Fibroblast of gingiva (primary cell): ENCODE measurements at regions not wholly inside any gene's neighbourhood (a gene's known extent, or its start where the extent isn't known, plus 50 kb on each side); places are given as distances from the start of the nearest gene placed in this dataset.
"Not testable (repeated sequence)": the region's sequence is repeated elsewhere in the genome, so short reads cannot be mapped to it uniquely, and the experiment has no call there.

ENCODE experiments used
- DNase-seq: peaks from one replicate; pipeline ENCODE4 v3.0.0-alpha.2; 2011; ENCODE audit warnings: low read depth

DNA sequence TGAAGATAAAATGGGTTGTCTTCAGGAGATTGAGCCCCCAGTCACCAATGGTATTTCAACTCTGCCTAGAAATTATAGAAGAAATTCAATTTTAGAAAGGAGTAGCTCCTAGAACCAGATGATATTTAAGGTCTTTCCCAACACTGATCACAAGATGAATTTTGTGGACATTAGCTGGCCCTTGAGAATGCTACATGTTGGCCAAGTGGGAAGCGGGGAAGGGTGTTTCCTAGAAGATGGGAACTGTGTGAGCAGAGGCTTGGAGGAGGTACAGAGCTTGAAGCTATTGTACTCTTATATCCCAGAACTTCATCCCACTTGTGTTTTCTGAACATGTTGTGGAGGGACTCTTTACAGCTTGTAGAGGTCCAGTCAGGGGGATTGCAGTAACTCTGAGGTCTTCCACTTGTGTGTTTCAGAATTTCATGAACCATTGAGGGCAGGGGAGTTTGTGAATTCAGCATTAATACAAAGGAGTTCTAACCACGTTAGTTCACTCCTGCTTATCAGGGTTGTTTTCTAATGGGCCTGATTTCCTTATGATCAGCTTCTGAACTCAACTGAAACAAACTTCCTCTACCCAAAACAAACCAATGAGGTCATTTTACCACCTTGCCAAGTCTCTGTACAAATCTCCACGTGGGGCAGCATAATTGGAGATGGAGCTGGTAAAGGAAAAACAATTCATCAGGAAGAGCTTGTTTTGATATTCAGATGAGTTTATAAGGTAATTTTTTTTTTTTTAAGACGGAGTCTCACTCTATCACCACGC, 152.6 kb upstream of the TPM1 start:
- peak; percentile 77 for DNase-seq

DNA sequence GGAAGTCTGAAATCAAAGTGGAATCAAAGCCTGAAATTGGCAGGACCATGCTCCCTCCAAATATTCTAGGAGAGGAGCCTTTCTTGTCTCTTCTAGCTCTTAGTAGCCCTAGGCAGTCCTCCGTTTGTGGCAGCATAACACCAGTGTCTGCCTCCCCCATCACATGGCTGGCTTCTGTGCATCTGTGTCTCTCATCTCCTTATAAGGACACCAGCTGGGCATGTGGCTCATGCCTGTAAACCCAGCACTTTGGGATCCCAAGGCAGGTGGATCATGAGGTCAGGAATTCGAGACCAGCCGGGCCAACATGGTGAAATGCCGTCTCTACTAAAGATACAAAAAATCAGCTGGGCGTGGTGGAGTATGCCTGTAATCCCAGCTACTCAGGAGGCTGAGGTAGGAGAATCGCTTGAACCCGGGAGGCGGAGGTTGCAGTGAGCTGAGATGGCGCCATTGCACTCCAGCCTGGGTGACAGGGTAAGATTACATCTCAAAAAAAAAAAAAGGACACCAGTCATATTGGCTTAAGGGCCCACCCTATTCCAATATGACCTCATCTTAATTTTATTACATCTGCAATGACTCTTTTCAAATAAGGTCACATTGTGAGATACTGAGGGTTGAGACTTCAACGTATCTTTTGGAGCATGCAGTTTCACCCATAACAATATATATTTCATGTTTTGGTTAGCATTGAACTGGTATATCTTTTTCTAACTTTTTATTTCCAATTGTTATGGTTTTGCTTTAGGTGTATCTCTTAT, 148.0 kb upstream of the TPM1 start:
- no peak for DNase-seq

DNA sequence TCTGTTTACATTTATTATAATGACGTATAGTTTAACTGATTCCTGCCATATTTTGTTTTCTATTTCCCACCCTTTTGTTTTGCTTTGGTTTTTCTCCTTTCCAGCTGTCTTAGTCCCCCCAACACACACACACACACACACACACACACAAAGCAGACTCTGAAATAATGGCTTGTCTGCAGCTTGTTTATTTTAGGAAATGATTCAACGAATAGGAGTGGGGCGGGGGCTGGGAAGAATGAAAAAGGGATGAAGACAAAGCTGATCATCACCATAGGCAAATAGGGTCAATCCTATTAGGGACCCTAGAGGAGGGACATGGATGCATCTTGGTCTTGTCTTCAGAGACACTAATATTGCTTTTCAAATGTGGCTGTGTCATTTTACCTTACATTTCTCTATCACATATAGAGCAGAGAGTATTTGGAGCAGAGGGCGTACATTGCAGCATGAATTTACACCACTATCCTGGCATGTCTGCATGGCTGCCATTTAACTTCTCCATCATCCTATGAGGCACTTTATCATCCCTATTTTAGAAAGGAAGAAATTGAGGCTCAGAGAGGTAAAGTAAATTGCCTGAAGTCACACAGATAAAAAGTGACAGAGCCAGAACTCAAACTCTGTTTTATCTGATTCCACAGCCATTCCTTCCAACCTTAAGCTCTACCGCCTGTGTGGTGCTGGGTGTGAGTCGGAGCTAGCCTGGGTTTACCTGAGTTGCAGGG, 147.2 kb upstream of the TPM1 start:
- DNase-seq: no peak

DNA sequence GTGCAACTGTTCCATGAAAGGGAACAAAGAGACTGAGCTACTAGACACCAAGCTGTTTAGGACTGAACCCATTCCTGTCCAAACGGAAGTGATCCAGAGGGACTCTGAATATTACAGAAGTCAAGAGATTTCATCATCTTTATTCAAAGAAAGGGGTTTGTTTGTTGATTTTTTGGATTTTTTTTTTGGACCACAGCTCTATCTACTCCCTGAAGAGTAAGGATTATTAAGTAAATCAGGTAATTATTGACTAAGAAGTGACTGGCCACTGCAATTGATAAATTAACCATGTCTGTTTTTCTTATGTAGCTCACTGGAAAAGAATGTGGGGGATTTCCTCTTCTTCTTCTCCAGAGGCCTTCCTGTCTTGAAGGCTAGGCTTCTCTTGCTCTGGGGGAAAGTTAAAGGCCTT, 146.6 kb upstream of the TPM1 start:
- peak; percentile 50 for DNase-seq

DNA sequence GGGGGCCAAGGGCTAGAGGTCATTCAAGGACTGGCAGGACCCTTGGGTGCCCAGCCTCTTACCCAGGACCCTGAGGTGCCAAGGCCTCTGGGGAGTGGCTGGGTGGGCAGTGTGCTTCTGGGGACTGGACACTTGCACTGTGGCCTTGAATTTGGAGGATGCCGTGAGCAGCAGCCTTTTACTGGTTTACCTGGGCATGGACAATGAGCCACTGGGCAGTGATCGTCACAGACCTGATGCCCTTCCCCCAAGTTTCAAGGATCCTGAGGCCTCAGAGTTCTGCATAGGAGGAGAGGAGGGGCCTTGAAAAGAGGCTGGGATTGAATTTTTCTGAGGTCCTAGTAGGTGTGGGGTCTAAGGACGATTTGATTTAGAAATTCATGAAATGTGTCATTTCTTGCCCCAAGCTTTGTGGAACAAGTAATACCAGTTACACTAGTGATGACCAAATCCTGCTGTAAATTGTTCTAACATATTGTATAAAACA, 146.1 kb upstream of the TPM1 start:
- DNase-seq: no peak

DNA sequence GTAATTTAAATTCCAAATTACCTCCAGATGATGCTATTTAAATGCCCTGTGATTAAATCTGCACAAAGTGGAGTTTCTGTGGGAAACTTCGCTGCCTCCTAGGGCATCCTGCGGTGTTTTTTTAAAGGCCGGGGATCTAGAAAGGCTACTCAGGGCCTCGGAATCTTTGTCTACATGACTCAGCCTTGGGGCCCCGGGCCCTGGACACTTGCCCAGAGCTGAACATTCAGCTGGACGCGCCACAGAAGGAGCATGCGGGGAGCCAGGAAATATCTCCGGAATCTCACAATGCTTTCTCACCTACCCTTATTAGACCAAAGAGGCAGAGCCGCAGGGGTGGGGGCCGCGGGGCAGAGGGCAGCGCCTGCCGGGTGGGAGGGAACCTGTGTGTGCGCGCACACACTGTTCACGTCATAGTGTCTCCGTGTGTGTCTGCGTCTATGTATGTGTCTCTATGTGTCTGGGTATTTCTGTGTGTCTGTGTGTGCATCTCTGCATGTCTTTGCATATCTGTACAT, 145.5 kb upstream of the TPM1 start:
- DNase-seq: peak; percentile 95

DNA sequence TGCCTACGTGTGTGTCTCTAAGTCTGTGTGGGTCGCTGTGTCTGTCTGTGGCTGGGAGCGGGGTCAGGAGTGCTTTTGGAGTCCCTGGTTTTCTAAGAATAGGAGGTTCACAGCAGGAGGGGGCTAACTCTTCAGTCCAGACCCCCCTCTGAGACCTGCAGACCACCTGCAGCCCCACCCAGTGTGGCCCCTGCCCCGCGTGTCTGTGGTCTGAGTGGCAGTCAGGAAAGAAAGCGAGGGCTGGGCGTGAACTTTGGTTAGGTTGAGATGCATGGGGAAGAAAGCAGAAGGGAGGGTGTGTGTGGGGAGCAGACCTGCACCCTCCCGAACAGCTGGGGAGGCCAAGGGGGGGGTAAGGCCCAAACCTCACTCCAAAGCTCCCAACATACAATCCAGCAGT, 144.9 kb upstream of the TPM1 start:
- DNase-seq: no peak

DNA sequence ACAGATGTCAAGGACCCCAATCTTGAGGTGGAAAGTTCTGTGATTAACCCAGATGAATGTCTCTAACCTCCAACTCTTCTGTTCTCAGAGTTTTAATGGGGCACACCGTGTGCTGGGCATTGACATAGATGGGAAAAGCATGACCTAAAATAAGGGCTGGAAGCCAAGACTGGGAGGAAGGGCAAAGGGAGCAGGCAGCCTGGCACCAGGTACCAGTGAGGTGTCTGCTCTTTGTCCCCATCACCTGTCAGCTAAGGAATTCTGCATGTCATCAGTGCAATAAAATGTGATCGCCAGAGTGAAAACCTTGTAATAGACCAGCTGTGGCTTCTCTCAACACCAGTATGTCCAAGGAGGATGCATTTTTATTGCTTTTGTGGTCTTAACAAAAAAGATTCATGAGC, 143.5 kb upstream of the TPM1 start:
- DNase-seq: no peak

DNA sequence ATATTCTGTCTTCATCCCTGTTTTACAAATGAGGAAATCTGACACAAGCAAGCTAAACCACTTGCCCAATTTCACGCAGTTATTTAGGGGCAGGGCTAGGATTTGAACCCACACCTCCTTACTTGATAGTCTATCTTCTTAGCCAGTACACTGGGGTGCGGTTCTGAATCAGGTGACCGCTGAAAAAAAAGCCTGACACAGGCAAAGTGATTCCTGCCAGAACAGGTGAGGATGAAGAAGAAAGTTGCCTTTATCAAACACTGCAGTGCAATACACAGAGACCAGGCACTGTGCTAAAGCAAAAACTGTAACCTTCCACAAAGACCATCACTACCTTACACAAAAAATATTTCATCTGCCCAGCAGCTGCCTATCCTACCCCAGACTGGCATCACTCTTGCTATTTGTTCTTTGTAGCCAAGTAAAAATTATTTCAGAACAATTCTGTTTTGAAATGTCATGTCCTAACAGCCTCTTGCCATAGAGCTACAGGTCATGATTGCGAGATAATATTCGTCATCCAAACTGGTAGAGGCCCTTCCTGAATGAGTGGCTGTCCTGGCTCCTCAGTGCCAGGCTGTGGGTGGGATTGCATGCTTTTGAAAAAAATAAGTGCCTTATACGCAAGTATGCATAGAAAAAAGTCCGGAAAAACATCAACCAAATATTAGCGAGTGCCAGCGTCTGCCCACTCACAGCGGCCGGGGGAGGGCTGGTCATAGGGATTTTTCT, 142.3 kb upstream of the TPM1 start:
- peak; percentile 17 for DNase-seq

DNA sequence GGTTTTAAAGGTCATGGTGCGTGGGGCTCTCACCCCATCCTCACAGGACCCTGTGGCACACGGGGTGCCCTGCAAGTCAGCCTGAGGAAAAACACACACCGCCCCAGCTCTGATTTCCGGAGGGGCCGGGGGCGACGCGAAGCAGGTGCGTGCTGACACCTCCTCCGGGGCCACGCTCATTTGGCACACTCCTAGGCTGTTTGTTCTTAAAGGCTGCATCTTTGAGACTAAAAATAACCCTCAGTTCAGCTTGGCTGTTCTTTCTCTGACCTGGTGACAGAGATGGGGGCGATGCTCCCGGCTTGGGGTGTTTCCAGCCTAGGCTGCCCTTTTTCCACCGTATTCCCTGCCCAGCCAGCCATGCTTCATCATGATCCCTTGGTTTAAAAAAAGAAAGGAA, 141.5 kb upstream of the TPM1 start:
- DNase-seq: no peak

DNA sequence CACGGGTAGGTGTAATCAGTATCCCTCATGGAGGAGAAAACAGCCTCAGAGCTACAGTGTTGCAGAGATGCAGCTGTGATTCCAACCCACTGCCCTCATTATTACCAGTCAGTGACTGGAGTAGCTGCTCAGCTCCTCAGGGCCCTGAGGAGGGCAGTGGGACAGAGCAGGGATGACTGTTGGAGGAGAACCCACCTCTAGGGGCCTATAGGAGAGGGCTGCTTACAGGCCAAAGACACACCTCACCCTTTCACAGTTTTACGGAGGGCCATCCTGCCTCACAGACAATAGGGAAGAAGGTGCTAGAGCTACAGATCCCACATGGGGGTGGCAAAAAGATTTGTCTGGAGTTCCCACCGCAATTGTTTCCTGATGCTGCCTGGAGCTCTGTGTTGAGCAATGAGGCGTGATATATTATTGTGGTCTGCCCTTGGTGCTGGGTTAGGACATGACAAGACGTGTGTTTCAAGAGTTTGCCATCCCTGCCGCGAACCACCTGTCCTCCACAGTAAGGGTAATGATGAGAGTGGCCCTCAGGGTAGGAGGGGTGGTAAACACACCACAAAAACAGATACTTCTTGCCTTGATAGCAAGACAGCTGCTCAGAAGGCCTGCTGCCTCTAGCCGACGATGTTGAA, 140.5 kb upstream of the TPM1 start:
- DNase-seq: no peak

DNA sequence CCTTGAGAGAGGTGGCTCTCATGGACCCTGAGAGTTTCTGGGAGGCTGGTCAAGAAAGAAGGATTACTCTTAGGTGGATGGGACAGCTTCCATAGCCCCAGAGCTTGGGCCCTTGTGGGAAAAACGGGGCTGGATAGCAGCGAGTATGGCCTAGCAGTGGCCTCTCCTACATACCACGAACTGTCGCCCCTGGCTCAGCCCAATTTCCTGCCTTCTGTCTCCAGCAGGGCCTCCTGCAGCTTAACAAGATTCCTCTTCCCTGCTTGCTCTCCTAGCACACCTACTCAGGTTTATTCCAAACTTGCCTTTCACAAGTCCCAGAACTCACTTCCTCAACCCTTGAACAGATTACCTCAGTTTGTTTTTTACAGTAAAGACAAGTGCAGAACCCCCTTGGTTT, 139.7 kb upstream of the TPM1 start:
- DNase-seq: no peak

DNA sequence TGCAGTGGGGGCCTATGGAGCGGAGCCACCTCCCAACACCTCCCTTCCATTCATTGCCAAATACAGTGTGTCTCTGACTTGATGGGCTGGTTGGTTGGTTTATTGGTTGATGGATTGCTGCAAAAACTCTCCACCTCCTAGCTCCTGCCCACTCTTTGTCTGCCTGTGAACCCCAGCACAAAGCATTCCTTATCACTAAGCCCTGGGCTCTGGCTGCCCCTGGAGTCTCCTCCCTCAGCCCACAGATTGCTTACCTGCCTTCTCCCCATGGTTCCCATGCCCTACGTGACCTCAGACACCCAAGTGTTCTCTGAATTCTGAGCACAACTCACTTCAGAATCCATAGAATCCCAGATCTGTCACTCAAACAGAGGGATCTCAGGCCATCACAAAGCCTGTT, 139.1 kb upstream of the TPM1 start:
- no peak for DNase-seq

DNA sequence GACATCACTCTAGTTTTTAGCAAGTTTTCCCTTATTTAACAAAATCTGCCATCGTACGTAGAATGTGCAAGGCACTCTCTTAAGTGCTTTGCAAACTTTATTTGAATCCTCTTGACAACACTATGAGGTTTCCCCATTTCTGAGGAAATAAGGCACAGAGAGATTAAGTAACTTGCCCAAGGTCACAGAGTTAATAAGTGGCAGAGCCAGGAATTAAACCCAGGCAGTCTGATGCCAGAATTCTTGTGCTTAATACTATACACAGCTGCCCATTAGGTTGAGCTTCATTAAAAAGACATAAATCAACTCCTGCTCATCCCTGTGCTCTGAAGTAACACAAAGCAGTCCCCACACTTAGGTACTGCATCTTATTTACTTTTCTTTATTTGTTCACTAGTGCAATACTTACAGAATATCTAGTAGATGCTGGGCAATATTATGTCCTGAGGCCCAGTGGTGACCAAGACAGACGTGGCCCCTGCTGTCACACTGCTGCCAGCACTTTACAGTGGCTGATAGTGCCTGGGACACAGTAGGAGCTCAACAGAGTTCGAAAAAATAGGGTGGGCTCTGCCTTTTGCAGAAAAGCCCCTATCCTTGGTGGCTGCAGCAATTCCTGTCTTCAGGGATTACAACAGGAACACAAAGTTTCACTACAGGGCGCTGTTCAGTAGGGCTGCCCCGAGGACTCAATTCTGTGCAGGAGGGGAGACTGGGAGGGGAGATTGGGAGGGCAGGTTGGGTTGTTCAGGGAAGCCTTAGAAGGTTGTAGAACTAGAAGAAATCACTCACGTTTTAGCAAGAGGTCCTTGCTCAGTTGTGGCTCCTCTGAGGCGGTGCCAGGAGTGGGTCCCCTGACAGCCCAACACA, 138.3 kb upstream of the TPM1 start:
- DNase-seq: no peak

DNA sequence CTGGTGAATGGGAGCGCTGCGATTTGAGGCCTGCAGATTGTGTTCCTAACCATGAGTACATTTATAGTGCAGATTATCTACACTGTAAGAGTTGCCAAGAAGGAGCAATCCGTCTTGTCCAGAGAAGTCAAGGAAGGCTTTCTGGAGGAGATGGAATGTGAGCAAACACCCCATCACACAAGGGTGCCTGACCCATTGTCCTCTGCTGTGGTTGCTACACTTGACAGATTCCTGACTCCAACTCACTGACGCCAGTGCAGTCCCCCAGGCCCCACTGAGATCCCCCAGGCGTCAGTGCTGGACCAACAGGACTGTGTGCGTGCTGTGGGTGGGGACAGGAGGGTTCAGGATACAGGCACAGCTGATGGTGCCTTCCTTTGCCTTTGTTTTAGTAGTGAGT, 135.9 kb upstream of the TPM1 start:
- DNase-seq: no peak

DNA sequence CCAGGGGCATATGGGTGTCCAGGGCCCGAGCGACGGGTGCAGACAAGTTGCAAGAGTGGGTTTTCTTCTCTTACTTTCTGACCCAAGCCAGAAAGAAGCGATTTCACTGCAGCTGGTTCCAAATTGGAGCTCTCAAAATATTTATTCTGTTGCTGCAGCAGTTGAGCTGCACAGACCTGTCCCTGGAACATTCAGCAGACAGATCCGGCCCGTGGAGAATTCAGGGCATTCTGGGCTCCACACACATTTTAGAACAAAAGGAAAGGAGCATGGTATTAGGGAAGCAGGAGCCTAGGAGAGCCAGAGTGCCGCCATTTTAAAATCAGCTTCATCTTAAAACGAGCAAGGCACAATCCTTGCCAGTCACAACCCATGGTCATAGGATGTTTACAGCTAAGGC, 135.3 kb upstream of the TPM1 start:
- no peak for DNase-seq

DNA sequence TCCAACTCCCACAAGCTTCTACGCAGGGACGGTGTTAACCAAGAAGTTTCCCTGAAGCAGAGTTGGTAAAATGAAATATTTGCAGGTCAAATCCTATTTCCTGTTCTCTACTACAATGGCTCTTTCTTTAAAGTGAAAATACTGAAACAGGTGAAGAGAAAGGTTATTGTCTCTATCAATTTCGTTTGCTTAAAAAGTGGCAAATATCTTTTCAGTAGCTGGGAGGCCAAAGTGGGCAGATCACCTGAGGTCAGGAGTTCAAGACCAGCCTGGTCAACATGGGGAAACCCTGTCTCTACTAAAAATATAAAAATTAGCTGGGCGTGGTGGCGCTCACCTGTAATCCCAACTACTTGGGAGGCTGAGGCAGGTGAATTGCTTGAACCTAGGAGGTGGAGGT, 134.2 kb upstream of the TPM1 start:
- not testable (repeated sequence) for DNase-seq

DNA sequence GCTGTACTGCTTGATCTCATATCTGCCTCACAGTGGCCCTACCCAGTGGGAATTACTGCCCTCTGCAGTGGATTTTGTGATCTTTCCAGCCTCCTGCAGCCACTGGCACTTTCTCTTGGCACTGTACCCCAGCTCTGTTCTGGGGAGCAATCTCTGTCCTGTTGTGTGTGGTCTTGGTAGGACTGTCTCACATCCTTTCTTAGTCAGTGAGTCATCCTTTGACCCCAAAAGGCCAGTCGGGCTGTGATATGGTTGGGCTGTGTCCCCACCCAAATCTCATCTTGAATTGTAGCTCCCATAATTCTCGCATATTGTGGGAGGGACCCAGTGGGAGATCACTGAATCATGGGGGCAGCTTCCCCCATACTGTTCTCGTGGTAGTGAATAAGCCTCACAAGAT, 133.3 kb upstream of the TPM1 start:
- no peak for DNase-seq

DNA sequence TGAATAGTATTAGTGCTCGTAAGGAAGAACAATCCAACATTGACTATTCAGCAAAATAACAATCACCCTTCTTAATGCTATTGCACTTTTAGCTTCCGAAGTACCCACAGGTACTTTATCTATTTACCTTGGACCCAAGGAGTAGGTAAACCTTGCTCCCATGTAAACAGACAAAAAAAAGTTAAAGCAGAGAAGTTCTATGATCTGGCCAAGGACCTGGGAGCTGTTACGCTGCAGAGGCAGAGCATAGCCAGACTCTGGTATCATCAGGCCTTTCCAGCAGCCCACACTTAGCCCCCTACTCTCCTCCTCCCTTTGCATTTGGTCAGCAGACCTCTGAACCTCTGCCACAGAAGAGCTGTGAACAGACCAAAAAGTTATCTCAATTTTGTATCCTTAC, 130.3 kb upstream of the TPM1 start:
- no peak for DNase-seq

DNA sequence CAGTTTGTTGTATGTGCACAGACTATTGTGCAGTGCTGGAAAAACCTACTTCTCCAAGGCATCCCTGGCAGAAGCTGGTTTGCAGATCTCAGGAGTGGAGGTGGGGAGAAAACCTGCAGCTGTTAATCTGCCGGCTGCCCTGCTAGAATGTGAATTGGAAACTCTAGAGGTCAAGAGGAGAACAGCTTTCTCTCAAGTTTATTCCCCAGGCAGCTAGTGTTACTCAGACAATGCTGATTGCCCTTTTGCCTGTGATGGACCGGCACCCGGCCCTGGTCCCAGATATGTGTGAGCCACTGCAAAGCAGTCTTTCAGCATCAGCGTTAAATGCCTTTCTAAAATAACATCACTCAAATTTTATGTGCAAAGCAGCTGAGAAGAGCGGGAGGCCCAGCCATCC, 129.7 kb upstream of the TPM1 start:
- DNase-seq: no peak
